Non-pigmented ciliary epithelial cell (primary cell): ENCODE measurements at regions not wholly inside any gene's neighbourhood (a gene's known extent, or its start where the extent isn't known, plus 50 kb on each side); places are given as distances from the start of the nearest gene placed in this dataset.
A peak's percentile ranks its signal among the peaks of the same experiment; 100 is the strongest.
"Not testable (repeated sequence)": the region's sequence is repeated elsewhere in the genome, so short reads cannot be mapped to it uniquely, and the experiment has no call there.

ENCODE experiments used
- DNase-seq: peaks from one replicate; pipeline ENCODE4 v3.0.0-alpha.2; 2010; ENCODE audit warnings: low read depth

- no peak for DNase-seq
Observed at GRCh38 chr6:81624453-81624852, 128.0 kb downstream of the TENT5A start.

- no peak for DNase-seq
Observed at GRCh38 chr6:81623106-81623759, 129.2 kb downstream of the TENT5A start.

GRCh38 chr6:81621816-81622395, 130.6 kb downstream of the TENT5A start:
- DNase-seq, result no peak

GRCh38 chr6:81614292-81614691, 138.2 kb downstream of the TENT5A start:
- peak; percentile 49 for DNase-seq

GRCh38 chr6:81613606-81614005, 138.9 kb downstream of the TENT5A start:
- DNase-seq, result peak; percentile 58

GRCh38 chr6:81612136-81612535, 140.3 kb downstream of the TENT5A start:
- DNase-seq, result no peak

GRCh38 chr6:81609736-81610135, 142.7 kb downstream of the TENT5A start:
- DNase-seq, result no peak

- no peak for DNase-seq
Observed at GRCh38 chr6:81608776-81609175, 143.7 kb downstream of the TENT5A start.

- DNase-seq, result peak; percentile 48
Observed at GRCh38 chr6:81606965-81607381, 145.5 kb downstream of the TENT5A start.

GRCh38 chr6:81605526-81605925, 147.0 kb downstream of the TENT5A start:
- DNase-seq, result no peak

GRCh38 chr6:81601918-81602317, 150.6 kb downstream of the TENT5A start:
- no peak for DNase-seq

- DNase-seq, result not testable (repeated sequence)
Observed at GRCh38 chr6:81600488-81600887, 152.0 kb downstream of the TENT5A start.

- DNase-seq, result no peak
Observed at GRCh38 chr6:81594501-81594900, 158.0 kb downstream of the TENT5A start.

- no peak for DNase-seq
Observed at GRCh38 chr6:81590314-81590691, 162.2 kb downstream of the TENT5A start.

- DNase-seq, result no peak
Observed at GRCh38 chr6:81589465-81590313, 162.8 kb downstream of the TENT5A start.

GRCh38 chr6:81585686-81586085, 166.8 kb downstream of the TENT5A start:
- not testable (repeated sequence) for DNase-seq

- DNase-seq, result not testable (repeated sequence)
Observed at GRCh38 chr6:81584156-81584555, 168.3 kb downstream of the TENT5A start.

GRCh38 chr6:81575442-81575841, 177.0 kb downstream of the TENT5A start:
- DNase-seq, result no peak

GRCh38 chr6:81572020-81572419, 180.5 kb downstream of the TENT5A start:
- no peak for DNase-seq

- DNase-seq, result no peak
Observed at GRCh38 chr6:81570681-81571080, 181.8 kb downstream of the TENT5A start.

- no peak for DNase-seq
Observed at GRCh38 chr6:81568973-81569372, 183.5 kb downstream of the TENT5A start.

GRCh38 chr6:81565071-81565470, 187.4 kb downstream of the TENT5A start:
- DNase-seq, result no peak

- DNase-seq, result no peak
Observed at GRCh38 chr6:81564470-81565068, 187.9 kb downstream of the TENT5A start.
